ENCODE measurements at regions not wholly inside any gene's neighbourhood (a gene's known extent, or its start where the extent isn't known, plus 50 kb on each side); places are given as distances from the start of the nearest gene placed in this dataset.

GRCh38 chr1:213549982-213550381 is 437.8 kb upstream of the PROX1 start:
- TF ChIP-seq POU6F1 (CRISPR knock-in tag; IDR thresholded peaks at IDR 0.05; ENCODE audit: borderline replicate concordance, low read depth), result no peak
- ATAC-seq, result no peak

GRCh38 chr1:213550804-213551203 is 437.0 kb upstream of the PROX1 start:
- ATAC-seq, result no peak
- TF ChIP-seq ARNTL (CRISPR knock-in tag; IDR thresholded peaks at IDR 0.05; ENCODE audit: borderline replicate concordance, low read depth) (no peak), ESRRG (CRISPR knock-in tag; IDR thresholded peaks at IDR 0.05) (no peak), RARB (CRISPR knock-in tag; IDR thresholded peaks at IDR 0.05) (no peak), POU6F1 (CRISPR knock-in tag; IDR thresholded peaks at IDR 0.05; ENCODE audit: borderline replicate concordance, low read depth) (no peak), ZNF565 (CRISPR knock-in tag; conservative IDR thresholded peaks at IDR 0.05; ENCODE audit: low read depth) (no peak), TCF4 (CRISPR knock-in tag; IDR thresholded peaks at IDR 0.05; ENCODE audit: borderline replicate concordance) (no peak), BACH2 (CRISPR knock-in tag; IDR thresholded peaks at IDR 0.05; ENCODE audit: borderline replicate concordance) (no peak), ZC3H10 (CRISPR knock-in tag; IDR thresholded peaks at IDR 0.05) (no peak), ZFP30 (CRISPR knock-in tag; IDR thresholded peaks at IDR 0.05) (no peak), ZNF8 (CRISPR knock-in tag; IDR thresholded peaks at IDR 0.05) (no peak), ZFP3 (CRISPR knock-in tag; IDR thresholded peaks at IDR 0.05) (no peak), CSRNP3 (CRISPR knock-in tag; IDR thresholded peaks at IDR 0.05) (no peak), CSDC2 (CRISPR knock-in tag; IDR thresholded peaks at IDR 0.05) (no peak), PPARA (CRISPR knock-in tag; IDR thresholded peaks at IDR 0.05; ENCODE audit: borderline replicate concordance) (no peak)
- TF ChIP-seq, protein P1, sequence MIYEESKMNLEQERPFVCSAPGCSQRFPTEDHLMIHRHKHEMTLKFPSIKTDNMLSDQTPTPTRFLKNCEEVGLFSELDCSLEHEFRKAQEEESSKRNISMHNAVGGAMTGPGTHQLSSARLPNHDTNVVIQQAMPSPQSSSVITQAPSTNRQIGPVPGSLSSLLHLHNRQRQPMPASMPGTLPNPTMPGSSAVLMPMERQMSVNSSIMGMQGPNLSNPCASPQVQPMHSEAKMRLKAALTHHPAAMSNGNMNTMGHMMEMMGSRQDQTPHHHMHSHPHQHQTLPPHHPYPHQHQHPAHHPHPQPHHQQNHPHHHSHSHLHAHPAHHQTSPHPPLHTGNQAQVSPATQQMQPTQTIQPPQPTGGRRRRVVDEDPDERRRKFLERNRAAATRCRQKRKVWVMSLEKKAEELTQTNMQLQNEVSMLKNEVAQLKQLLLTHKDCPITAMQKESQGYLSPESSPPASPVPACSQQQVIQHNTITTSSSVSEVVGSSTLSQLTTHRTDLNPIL (CRISPR knock-in tag; IDR thresholded peaks at IDR 0.05; ENCODE audit: low read depth), result no peak

- no peak for ATAC-seq
- no peak for TF ChIP-seq ISL1 (CRISPR knock-in tag; IDR thresholded peaks at IDR 0.05)
Measured at GRCh38 chr1:213552045-213552444, 435.7 kb upstream of the PROX1 start.

DNA sequence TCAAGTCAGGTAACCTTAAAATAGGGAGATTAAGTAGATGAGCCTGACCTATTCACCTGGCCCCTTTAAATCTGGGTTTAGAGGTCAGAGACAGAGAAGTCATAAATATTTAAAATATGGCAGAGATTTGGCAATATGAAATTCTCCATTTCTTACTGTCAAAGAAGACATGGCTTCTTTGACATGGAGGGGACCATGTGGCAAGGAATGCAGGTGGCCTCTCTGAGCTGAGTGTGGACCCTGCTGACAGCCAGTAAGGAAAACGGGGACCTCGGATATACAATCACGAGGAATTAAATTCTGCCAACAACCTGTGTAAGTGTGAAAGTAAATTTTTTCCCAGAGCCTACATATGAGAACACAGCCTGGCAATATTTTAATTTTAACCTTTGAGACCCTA is 427.5 kb upstream of the PROX1 start:
- TF ChIP-seq ISL1 (CRISPR knock-in tag; IDR thresholded peaks at IDR 0.05), result no peak
- no peak for TF ChIP-seq ARNTL (CRISPR knock-in tag; IDR thresholded peaks at IDR 0.05; ENCODE audit: borderline replicate concordance, low read depth)
- no peak for TF ChIP-seq PPARA (CRISPR knock-in tag; IDR thresholded peaks at IDR 0.05; ENCODE audit: borderline replicate concordance)
- no peak for TF ChIP-seq CSDC2 (CRISPR knock-in tag; IDR thresholded peaks at IDR 0.05)
- TF ChIP-seq, protein P1 (CRISPR knock-in tag; IDR thresholded peaks at IDR 0.05; ENCODE audit: low read depth), result no peak
- TF ChIP-seq ZNF565 (CRISPR knock-in tag; conservative IDR thresholded peaks at IDR 0.05; ENCODE audit: low read depth), result no peak
- no peak for TF ChIP-seq TCF4 (CRISPR knock-in tag; IDR thresholded peaks at IDR 0.05; ENCODE audit: borderline replicate concordance)
- no peak for TF ChIP-seq RARB (CRISPR knock-in tag; IDR thresholded peaks at IDR 0.05)
- no peak for TF ChIP-seq GLIS3 (CRISPR knock-in tag; IDR thresholded peaks at IDR 0.05)
- TF ChIP-seq ZNF70 (CRISPR knock-in tag; IDR thresholded peaks at IDR 0.05), result no peak
- TF ChIP-seq BACH2 (CRISPR knock-in tag; IDR thresholded peaks at IDR 0.05; ENCODE audit: borderline replicate concordance), result no peak
- TF ChIP-seq SNAI2 (CRISPR knock-in tag; IDR thresholded peaks at IDR 0.05), result no peak
- TF ChIP-seq ZFP3 (CRISPR knock-in tag; IDR thresholded peaks at IDR 0.05), result no peak
- TF ChIP-seq TOX (CRISPR knock-in tag; IDR thresholded peaks at IDR 0.05; ENCODE audit: borderline replicate concordance), result no peak
- no peak for TF ChIP-seq OSR1 (CRISPR knock-in tag; IDR thresholded peaks at IDR 0.05)
- no peak for TF ChIP-seq ZC3H10 (CRISPR knock-in tag; IDR thresholded peaks at IDR 0.05)
- TF ChIP-seq, protein P2, sequence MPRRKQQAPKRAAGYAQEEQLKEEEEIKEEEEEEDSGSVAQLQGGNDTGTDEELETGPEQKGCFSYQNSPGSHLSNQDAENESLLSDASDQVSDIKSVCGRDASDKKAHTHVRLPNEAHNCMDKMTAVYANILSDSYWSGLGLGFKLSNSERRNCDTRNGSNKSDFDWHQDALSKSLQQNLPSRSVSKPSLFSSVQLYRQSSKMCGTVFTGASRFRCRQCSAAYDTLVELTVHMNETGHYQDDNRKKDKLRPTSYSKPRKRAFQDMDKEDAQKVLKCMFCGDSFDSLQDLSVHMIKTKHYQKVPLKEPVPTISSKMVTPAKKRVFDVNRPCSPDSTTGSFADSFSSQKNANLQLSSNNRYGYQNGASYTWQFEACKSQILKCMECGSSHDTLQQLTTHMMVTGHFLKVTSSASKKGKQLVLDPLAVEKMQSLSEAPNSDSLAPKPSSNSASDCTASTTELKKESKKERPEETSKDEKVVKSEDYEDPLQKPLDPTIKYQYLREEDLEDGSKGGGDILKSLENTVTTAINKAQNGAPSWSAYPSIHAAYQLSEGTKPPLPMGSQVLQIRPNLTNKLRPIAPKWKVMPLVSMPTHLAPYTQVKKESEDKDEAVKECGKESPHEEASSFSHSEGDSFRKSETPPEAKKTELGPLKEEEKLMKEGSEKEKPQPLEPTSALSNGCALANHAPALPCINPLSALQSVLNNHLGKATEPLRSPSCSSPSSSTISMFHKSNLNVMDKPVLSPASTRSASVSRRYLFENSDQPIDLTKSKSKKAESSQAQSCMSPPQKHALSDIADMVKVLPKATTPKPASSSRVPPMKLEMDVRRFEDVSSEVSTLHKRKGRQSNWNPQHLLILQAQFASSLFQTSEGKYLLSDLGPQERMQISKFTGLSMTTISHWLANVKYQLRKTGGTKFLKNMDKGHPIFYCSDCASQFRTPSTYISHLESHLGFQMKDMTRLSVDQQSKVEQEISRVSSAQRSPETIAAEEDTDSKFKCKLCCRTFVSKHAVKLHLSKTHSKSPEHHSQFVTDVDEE (CRISPR knock-in tag; IDR thresholded peaks at IDR 0.05), result no peak
- TF ChIP-seq ZNF8 (CRISPR knock-in tag; IDR thresholded peaks at IDR 0.05), result no peak
- ATAC-seq, result no peak

Measured in SK-N-SH treated with all-trans-retinoic acid at 6 μM for 48 hours (cell line).